H1 (cell line): ENCODE measurements at regions not wholly inside any gene's neighbourhood (a gene's known extent, or its start where the extent isn't known, plus 50 kb on each side); places are given as distances from the start of the nearest gene placed in this dataset.

Experiments
- CBX8 ChIP-seq: fragments of 300-800, 300-1000 bp; sonication (generic); IDR thresholded peaks from 2 replicates; pipeline ENCODE4 v1.7.1; 2016; ENCODE audit warnings: low read depth, low read length, borderline replicate concordance

- TF ChIP-seq CBX8, result no peak
- TF ChIP-seq, all 59 proteins: peak for 4
Measured at GRCh38 chr6:141988954-141989705, 143.6 kb upstream of the GJE1 start (continued).
